Stimulated activated CD8-positive, alpha-beta memory T cell treated with anti-CD3 and anti-CD28 coated beads, Interleukin-7, amount 100 ng/mL, for 24 hours (primary cell): ENCODE measurements at regions not wholly inside any gene's neighbourhood (a gene's known extent, or its start where the extent isn't known, plus 50 kb on each side); places are given as distances from the start of the nearest gene placed in this dataset.

Source experiments
- DNase-seq: peaks from one replicate; pipeline ENCODE4 v3.0.0-alpha.2; 2020; ENCODE audit warnings: low read depth

GRCh38 chr12:11946161-11946560 lies 124.6 kb upstream of the BCL2L14 start:
- DNase-seq, result no peak

- no peak for DNase-seq
These were observed 123.5 kb upstream of the BCL2L14 start for GRCh38 chr12:11947213-11947612.

GRCh38 chr12:11949738-11950411 lies 120.9 kb upstream of the BCL2L14 start:
- no peak for DNase-seq

DNA sequence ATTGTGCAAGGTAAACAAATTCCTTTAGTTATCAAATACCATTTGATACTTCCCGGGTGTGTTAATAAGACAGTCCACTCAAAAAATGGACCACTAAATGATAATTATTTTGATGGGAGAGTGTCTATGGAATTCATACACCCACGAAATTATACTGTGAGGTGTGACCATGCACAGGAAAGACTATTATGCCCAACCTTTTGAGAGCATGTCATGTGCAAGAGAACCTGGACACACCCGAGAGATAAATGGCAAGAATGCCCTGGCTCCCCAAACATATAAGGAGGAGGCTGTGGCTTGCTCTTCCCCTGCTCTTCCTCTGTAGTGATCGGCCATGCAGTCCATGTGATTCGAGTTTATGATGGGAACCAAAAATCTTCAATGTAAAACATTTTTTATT lies 119.5 kb upstream of the BCL2L14 start:
- DNase-seq, result no peak

GRCh38 chr12:11953523-11953922 lies 117.2 kb upstream of the BCL2L14 start:
- DNase-seq, result no peak

DNA sequence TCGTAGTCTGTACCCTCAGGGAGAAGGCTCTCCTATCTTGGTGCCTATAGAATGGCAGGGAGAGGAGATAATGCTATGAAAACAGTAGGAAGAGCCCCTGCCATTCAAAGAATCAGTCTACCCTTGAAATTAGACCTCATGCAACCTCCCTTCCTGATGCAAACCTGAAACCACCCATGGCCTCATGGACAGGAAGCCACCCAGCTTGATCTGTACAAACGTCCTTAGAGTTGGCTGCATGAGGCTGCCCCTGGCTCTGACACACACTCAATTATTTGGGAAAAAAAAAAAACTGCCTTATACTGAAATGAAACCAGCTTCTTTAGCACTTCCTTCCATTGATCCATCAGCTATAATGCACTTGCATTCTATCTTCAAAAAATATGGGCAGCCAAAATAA lies 116.6 kb upstream of the BCL2L14 start:
- no peak for DNase-seq

DNA sequence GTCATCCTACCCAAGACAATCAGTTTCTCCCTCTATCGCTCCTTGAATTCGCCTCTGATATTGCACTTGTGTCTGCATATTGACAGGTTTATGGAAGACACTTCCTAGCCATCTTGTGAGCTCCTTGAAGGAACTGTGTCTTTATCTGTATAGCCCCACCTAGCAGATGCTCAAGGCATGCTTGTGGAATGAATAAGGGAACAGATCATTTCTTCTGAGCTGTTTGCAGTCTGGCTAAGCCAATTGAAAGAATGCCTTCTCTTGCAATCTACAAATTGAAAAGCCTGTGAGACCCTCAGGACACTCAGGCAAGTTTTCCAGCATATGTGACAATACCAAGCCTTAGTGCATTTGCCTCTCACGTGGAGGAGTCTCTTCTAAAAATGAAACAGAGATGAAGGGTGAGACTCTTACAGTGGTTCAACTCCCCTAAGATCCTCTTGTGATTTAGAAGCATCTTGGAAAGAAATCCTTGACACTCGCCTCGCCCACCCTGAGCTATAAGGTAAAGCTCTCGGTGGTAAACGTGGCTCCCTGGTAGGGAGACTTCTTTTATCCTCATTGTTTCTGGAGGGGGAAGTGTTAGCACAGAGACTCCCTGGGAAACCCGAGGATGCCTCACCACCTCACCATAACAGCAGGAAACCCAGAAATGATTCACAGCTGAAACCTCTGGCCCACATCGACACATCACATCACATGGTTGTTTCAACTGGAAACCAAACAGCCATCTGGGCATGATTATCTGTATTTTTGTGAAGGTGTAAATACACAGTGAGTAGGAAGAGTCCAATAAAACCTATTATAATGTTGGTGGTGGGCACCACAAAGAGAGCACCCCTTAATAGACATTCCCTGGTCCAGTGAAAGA lies 112.3 kb upstream of the BCL2L14 start:
- no peak for DNase-seq

- DNase-seq, result no peak
These were observed 111.5 kb upstream of the BCL2L14 start for GRCh38 chr12:11959117-11959823.

DNA sequence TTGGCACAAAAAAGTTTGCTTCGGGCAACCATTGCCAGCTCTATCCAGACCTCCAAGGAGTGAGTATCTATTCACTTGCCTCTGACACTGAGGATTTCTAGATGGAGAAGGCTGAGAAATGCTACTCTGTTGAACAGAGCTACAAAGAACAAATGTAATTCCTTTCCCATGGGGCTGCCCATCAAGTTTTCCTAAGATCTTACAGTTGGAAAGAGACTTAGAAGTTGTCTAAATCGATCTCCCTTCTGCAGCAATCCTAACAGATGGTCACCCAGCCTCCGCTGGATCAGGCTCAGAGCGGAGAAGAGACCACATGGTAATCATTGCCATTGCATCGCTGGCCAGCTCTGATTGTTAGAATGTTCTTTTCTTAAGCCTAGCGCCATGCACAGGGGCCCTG lies 110.1 kb upstream of the BCL2L14 start:
- DNase-seq, result no peak

- DNase-seq, result no peak
These were observed 109.1 kb upstream of the BCL2L14 start for GRCh38 chr12:11961686-11962085.

- no peak for DNase-seq
These were observed 107.9 kb upstream of the BCL2L14 start for GRCh38 chr12:11962860-11963259.

DNA sequence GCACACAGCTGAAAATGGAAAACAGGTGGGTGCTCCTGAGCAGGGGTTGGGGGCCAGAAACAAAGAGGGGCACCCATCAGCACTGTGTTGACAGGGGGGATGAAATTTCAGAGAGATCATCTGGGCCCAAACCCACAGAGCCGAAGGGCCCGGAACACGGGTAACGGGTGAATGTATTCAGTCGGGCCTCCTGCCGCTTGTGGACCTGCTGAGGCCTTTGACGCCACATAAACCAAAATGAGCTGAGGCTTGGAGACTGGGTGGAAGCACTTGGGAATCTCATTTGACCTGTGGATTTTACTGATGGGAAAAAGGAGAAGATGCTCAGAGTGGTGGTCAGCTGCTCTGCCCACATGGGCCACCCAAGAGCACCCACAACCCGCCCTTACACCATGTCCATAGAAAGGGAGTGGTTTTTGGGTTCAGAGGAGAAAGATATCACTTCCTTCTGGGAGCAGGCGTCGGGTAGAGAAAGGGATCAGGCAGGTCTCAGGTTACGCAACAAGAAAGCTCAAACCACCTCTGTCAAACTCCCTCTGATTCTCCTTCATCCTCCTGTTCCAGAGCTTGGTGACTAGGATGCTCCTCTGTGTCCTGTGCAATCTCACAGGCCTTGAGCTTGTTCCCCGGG lies 106.8 kb upstream of the BCL2L14 start:
- no peak for DNase-seq

- no peak for DNase-seq
These were observed 105.4 kb upstream of the BCL2L14 start for GRCh38 chr12:11965258-11965910.

- DNase-seq, result no peak
These were observed 103.2 kb upstream of the BCL2L14 start for GRCh38 chr12:11967376-11968047.

DNA sequence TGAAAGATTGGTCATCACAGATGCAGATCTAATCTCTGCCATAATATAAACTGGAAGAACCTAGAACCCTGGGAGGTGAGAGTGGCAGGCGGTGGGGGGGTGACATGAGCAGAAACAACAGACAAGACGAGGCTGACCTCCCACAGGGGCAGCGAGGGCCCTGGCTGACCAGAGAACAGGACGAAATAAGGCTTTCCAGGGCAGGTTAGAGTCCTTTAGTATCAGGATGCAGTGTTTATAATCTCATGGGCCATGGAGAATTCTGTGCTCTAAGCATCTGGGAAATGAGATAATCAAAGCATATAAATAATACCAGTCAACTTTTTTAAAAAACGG lies 102.7 kb upstream of the BCL2L14 start:
- DNase-seq, result no peak

DNA sequence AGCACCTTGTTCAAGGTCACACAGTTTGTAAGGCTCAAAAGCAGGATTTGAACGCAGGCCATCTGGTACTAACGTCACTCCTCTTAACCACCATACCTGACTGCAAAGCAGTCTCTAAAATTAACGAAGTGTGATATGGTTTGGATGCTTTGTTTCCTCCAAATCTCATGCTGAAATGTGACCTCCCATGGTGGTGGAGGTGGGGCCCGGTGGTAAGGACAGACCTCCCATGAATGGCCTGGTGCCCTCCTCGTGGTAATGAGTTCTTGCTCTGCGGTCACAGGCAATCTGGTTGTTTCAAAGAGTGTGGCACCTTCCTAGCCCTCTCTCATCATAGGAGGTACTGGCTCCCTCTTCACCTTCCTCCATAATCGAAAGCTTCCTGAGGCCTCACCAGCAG lies 102.2 kb upstream of the BCL2L14 start:
- DNase-seq, result no peak

GRCh38 chr12:11969437-11970154 lies 101.1 kb upstream of the BCL2L14 start:
- no peak for DNase-seq

GRCh38 chr12:11970155-11970520 lies 100.6 kb upstream of the BCL2L14 start:
- no peak for DNase-seq

GRCh38 chr12:11973396-11973795 lies 97.3 kb upstream of the BCL2L14 start:
- DNase-seq, result no peak

- DNase-seq, result no peak
These were observed 94.7 kb upstream of the BCL2L14 start for GRCh38 chr12:11976005-11976404.
